Muscle layer of colon (tissue), 2 donors: ENCODE measurements at regions not wholly inside any gene's neighbourhood (a gene's known extent, or its start where the extent isn't known, plus 50 kb on each side); places are given as distances from the start of the nearest gene placed in this dataset.

Experiments
- H3K27ac ChIP-seq: one replicate; pipeline ENCODE4 v1.7.0; 2013; ENCODE audit warnings: low read depth, mild to moderate bottlenecking, low read length, moderate library complexity
- H3K27me3 ChIP-seq, 2 donors: one replicate each; pipeline ENCODE4 v1.7.0; 2013; ENCODE audit warnings: low read length in 2 of 2, mild to moderate bottlenecking in 2 of 2; ENCODE audit not compliant: insufficient read depth in 2 of 2, control insufficient read depth in 1 of 2
- H3K36me3 ChIP-seq: one replicate; pipeline ENCODE4 v1.7.0; 2013; ENCODE audit warnings: mild to moderate bottlenecking, low read length; ENCODE audit not compliant: insufficient read depth
- H3K4me1 ChIP-seq: one replicate; pipeline ENCODE4 v1.7.0; 2013; ENCODE audit warnings: mild to moderate bottlenecking, low read length; ENCODE audit not compliant: insufficient read depth
- H3K4me3 ChIP-seq, 2 donors: one replicate each; pipeline ENCODE4 v1.7.0; 2013; ENCODE audit warnings: low read length in 2 of 2, low read depth in 1 of 2, mild to moderate bottlenecking in 1 of 2, moderate library complexity in 1 of 2
- H3K9ac ChIP-seq: one replicate; pipeline ENCODE4 v1.7.0; 2013; ENCODE audit warnings: low read length
- H3K9me3 ChIP-seq: one replicate; pipeline ENCODE4 v1.7.0; 2013; ENCODE audit warnings: mild to moderate bottlenecking, low read length
- donor health status: abdominal sarcoma.
- donor health status: Adenocarcinoma of cecum.

DNA sequence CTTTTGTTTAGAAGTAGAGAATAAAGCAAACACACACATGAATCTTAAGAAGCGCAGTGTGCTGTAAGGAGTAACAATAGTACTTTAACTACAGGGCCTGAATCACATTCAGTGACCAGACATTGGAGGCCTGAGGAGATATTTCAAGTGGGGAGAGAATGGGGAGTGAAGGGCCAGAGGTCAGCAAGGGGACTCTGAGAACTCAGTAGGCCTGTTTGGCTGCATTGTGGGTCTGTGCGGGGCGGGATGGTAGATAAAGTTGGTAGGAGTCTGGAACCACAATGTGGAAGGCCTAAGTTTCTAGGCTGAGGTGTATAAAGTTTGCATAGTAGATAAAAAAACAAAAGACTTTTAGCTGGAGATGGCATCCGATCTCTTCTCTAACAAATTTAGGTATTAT is 52.7 kb upstream of the WLS start:
- Histone ChIP-seq H3K9ac (no peak overlapping the region), H3K27me3 (no peaks in the 10 kb centered on the region), H3K4me1 (no peaks in the 10 kb centered on the region), H3K27ac (no peak overlapping the region), H3K4me3 (no peak overlapping the region), H3K36me3 (no peaks in the 10 kb centered on the region), H3K9me3 (no peaks in the 10 kb centered on the region)

- H3K4me1 ChIP-seq: no peaks in the 10 kb centered on the region
- no peaks in the 10 kb centered on the region for H3K27me3 ChIP-seq
- no peak overlapping the region for H3K27ac ChIP-seq
- H3K9ac ChIP-seq: no peak overlapping the region
- H3K36me3 ChIP-seq: no peaks in the 10 kb centered on the region
- no peaks in the 10 kb centered on the region for H3K9me3 ChIP-seq
- H3K4me3 ChIP-seq: no peak overlapping the region
Observed at GRCh38 chr1:68281946-68282615, 49.8 kb upstream of the WLS start.
